SW480 (cell line): ENCODE measurements at regions not wholly inside any gene's neighbourhood (a gene's known extent, or its start where the extent isn't known, plus 50 kb on each side); places are given as distances from the start of the nearest gene placed in this dataset.
"Not testable (repeated sequence)": the region's sequence is repeated elsewhere in the genome, so short reads cannot be mapped to it uniquely, and the experiment has no call there.

ENCODE experiments used
- DNase-seq: peaks from one replicate; pipeline ENCODE4 v3.0.0-alpha.2; 2016; ENCODE audit warnings: low spot score

DNA sequence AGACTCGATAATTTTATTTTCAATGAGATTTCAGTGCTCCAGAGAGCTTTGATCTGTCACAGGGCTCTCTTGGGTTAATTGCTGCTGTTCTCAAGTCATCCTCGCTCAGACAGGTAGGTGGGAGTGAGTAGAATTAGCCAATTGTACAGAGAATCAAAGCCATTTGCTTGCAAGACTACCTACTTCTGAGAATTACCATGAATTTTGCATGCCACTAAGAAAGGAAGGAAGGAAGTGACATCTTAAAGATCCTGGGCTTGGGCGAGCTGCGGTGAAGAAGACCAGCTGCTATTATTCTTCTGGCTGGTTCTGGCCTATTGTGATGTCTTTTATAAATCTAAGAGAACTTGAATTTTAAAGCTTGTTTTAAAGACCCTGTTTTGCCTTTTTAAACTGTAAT lies 154.1 kb upstream of the LPP start:
- DNase-seq = no peak

GRCh38 chr3:188000361-188000861 lies 153.5 kb upstream of the LPP start:
- no peak for DNase-seq

DNA sequence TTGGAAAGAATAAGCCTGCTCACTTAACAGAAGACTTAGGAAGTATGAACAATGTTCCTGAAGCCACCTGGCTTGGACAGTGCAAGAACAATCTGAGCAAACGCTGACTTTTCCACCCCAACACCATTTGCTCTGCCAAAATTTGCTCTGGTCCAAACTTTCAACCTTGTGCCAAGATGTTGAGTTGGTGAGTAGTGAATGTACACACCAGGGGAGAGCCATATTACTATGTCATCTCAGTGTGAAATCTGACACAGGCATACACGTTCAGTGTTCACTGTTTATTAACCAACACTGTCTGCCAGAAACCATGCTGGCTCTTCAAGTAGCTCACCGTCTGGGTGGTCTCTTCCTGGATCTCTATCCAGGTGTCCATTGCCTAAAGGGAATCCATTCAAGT lies 152.9 kb upstream of the LPP start:
- DNase-seq = no peak

DNA sequence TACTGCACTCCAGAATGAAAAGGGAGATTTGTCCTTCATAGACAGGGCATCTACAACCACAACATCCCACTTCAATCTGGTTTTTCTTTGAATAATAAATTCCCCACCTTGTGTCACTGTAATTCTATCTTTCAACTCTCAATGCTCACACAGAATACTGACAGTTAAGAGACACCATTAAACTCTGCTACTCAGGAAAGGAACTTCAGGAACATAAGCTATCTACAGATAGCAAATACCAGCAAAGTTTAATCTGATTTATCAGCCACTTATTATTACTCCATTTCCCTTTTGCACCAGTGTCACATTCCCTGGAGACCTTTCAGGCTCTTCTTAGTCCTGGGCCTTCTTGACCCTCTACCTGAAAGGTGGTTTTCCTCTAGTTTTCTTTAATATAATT lies 152.0 kb upstream of the LPP start:
- DNase-seq = no peak

DNA sequence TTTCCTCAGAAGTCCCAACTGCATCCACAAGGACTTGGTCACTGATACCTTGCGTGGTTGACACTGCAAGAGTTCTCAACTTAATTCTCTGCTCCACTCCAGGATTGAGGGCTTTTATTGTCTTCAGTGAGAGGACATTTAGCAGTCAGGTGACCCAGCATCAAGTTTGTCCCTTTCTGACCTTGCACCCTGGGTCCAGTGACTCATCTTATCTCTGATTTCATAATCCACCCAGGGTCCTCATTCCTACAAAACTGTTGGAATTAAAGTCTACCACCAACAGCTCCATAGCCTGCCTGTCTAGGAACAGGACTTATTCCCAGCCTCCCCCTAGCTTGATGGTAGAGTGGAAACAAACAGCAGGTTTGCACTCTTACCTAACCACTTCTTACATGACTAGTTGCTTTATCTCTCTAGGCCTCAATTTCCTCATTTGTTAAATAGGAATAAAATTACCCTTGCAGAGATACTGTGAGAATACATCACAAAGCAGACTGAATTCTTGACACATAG lies 151.3 kb upstream of the LPP start:
- no peak for DNase-seq

- no peak for DNase-seq
Measured at GRCh38 chr3:188003188-188004171, 150.5 kb upstream of the LPP start.

- no peak for DNase-seq
Measured at GRCh38 chr3:188006726-188007393, 147.1 kb upstream of the LPP start.

- no peak for DNase-seq
Measured at GRCh38 chr3:188007897-188008296, 146.1 kb upstream of the LPP start.

DNA sequence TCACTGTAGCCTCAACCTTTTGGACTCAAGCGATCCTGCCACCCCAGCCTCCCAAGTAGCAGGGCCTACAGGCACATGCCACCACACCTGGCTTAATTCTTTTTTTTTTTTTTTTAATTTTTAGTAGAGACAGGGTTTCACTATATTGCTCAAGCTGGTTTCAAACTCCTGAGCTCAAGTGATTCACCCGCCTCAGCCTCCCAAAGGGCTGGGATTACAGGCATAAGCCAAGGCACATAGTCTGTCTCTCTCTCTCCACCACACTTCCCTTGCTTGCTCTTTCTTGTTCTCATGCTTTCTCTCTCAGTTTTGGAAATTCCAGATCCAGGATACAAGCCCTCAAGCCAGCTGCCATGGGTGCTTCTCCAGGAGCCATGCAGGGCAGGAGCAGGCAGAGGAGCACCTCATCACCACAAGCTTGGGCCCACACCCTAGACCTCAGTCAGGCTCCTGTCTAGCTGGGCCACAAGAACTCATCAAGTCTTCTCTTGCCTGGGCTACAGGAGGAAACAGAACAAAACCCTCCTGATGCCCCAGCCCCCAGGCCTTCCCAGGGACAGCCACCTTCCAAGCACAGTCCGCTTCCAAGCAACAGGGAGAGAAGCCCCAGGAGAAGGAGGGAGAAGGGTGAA lies 145.3 kb upstream of the LPP start:
- DNase-seq = no peak

- no peak for DNase-seq
Measured at GRCh38 chr3:188010478-188010877, 143.5 kb upstream of the LPP start.

GRCh38 chr3:188019727-188020126 lies 134.2 kb upstream of the LPP start:
- no peak for DNase-seq

GRCh38 chr3:188021041-188021440 lies 132.9 kb upstream of the LPP start:
- DNase-seq = no peak

DNA sequence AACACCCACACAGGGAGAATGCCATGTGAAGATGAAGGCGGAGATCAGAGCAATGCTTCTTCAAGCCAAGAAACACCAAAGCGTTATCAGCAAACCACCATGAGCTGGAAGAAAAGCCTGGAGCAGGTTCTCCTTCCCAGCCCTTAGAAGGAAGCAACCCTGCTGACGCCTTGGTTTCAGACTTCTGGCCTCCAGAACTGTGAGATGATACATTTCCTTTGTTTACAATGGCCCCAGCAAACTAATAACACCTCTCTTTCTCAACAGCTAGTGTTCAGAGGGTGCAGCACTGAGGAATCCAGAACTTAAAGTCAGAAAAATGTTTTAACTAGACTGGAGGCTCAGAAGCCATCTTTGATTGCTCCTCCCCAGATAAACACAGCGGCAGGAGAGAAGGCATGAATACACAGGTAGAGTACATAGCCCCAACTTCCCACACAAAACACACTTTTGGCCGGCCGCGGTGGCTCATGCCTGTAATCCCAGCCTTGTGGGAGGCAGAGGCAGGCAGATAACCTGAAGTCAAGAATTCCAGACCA lies 132.4 kb upstream of the LPP start:
- no peak for DNase-seq

- not testable (repeated sequence) for DNase-seq
Measured at GRCh38 chr3:188022902-188023301, 131.1 kb upstream of the LPP start.

GRCh38 chr3:188025555-188025954 lies 128.4 kb upstream of the LPP start:
- DNase-seq = no peak

DNA sequence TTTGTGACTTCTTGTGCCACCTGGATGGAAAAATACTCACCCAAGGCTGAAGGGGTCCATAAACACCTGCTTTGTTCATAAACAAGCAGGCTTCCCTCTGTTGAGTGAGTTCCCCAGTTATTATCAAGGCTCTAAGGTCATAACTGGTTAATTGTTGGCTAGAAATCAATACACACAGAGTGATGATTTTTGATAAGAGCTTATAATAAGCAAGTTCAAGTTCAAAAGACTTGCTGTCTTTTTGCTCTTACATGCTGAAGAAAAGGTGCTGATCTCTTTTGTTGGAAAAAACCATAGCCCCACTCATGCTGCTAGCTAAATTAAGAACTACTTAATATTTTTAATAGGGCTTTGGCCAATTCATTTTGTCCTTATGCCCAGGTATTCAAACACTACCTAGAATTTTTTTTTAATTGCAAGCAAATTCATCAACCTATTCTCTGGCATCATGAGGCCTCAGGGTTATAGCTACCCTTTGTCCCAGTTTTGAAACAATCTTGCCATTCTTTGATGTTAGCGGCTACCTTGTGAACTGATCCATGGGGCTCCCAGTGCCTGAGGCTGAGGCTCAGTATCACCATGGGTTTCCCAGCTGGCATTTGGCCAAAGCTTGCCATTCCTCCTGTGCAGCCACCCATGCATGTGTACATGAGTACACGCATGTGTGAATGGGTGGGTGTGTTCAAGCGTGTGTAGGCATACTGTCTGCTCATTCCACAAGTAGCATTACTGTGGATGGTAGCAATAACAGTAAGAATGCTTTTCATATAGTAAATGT lies 127.6 kb upstream of the LPP start:
- peak; percentile 45 for DNase-seq

- DNase-seq = no peak
Measured at GRCh38 chr3:188031121-188031520, 122.8 kb upstream of the LPP start.

- no peak for DNase-seq
Measured at GRCh38 chr3:188034989-188035388, 119.0 kb upstream of the LPP start.

GRCh38 chr3:188036375-188037194 lies 117.4 kb upstream of the LPP start:
- no peak for DNase-seq

DNA sequence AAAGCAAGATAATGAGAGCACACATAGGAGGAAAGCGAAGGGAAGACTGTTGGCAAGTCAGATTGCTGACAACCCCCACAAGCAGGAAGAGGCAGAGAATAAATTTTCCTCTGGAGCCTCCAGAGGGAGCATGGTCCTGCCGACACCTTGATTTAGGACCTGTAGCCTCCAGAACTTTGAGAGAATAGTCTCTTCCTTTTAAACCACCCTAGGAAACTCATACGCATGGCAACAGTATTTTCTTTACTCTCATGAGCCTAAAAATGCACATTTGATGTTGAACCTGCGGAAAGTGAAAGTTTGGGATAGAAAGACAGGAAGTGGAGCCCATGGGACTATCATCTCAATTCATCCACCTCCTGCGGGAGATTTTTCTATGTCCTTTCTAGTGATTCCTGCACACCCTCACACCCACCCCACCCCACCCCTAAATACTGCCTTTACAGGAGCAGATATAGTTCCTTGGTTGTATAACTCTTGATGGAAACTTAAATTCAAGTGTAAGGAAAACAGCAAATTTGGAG lies 116.7 kb upstream of the LPP start:
- DNase-seq = peak; percentile 54
